Left lung (tissue), 4 donors: ENCODE measurements at regions not wholly inside any gene's neighbourhood (a gene's known extent, or its start where the extent isn't known, plus 50 kb on each side); places are given as distances from the start of the nearest gene placed in this dataset.

Experiments used
- ATAC-seq: fragments of 200-7000 bp; cut with Tn5 transposase; one replicate; pipeline ENCODE4 v1.9.1; 2020; ENCODE audit warnings: moderate library complexity
- DNase-seq, 4 donors: peaks; one replicate each; pipeline ENCODE4 v3.0.0-alpha.2; 2013 to 2020
- H3K27ac ChIP-seq, 2 donors: fragments of 200-600 bp; sonication (generic) in 1 of 2; one replicate each; pipeline versions ENCODE4 v1.5.0 to v1.8.0; 2020 to 2021
- H3K27me3 ChIP-seq, 2 donors: fragments of 200-600 bp; sonication (generic) in 1 of 2; one replicate each; pipeline versions ENCODE4 v1.5.0 to v1.8.0; 2020 to 2021
- H3K36me3 ChIP-seq, 2 donors: fragments of 200-600 bp; sonication (generic) in 1 of 2; one replicate each; pipeline versions ENCODE4 v1.5.0 to v1.8.0; 2020 to 2021
- H3K4me1 ChIP-seq, 2 donors: fragments of 200-600 bp; one replicate each; pipeline ENCODE4 v1.8.0; 2021
- H3K4me3 ChIP-seq, 2 donors: fragments of 200-600 bp; sonication (generic) in 1 of 2; one replicate each; pipeline versions ENCODE4 v1.5.0 to v1.8.0; 2020 to 2021; ENCODE audit warnings: mild to moderate bottlenecking in 1 of 2
- H3K9me3 ChIP-seq, 2 donors: fragments of 200-600 bp; sonication (generic) in 1 of 2; one replicate each; pipeline versions ENCODE4 v1.5.0 to v1.8.0; 2020 to 2021
- intact Hi-C, 2 donors: fragments of 100-400 bp; cut with DNase I; formaldehyde crosslinking; loops; one replicate each; pipeline versions ENCODE4 v1.11.2 to v1.14.2; 2022
- TF ChIP-seq, protein P1 (sequence below), 2 donors: fragments of 200-600 bp; sonication (generic) in 1 of 2; IDR thresholded peaks; one replicate each; pipeline versions ENCODE4 v1.5.0 to v1.8.0; 2021; ENCODE audit warnings: antibody characterized with exemption in 2 of 2
- donor health status: DM: no; HTN: yes; CAD: no.
- donor health status: DM: no; HTN: no; CAD: no.

DNA sequence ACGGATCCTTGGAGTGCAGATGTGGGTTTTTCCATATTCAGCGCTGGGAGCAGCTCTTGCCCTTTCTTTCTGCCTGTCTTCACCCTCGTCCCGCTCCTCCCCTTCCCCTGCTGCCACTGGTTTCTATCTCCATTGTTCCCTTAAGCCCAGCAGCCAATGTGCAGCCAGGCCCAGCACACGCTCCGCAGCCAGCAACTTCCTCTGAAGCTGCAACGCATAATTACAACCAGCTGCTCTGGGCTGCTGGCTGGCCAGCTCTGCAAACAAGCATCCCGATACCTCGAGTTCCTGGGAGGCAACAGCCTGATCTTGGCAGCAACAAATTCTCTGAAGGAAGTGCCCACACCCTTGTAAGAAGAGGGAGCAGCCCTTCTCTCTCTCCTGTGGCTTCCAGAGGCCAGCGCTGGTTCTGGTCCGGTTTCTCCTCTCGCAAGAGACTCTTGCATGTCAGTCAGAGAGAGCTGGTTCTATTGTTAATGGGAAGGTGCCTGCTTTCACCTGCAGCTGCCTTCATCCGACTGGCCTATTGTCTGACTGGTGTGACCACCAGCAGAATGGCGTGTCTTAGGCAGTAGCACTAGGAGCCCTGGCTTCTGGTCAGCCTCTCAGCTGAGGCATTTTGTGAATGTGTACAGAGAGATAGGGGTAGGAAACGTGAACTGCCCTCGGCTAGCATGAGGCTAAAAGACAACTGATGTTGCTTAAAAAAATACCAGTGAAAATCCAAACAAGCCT lies 83.8 kb upstream of the MAML3 start:
- no peak overlapping the region for H3K4me3 ChIP-seq

DNA sequence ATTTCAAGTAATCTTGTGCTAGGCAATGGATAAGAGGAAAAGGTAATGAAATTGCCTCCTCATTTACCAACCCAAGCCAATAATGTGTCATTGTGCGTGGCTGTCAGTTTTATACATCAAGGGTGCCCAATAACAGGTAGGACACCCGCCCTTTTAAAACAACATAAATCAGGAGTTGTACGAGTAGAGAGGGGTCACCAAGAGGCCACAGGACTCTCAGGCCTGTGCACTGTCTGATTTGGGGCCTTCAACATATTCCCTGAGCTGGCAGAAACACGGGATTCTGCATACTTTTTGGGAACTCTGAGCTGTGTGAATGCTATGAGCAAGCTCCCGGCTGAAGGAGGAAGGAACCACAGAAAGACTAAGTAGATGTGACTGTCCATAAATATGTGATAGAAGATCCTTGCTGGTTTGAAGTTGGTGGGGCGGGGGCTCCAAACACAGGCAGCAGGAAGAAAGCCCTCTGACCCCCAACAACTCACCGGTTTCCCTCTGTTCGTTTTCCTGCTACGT lies 82.7 kb upstream of the MAML3 start:
- ATAC-seq = no peak
- intact Hi-C loops = loop anchor here in 1 of 2 donors (5.0 kb wide), 1 partner anchor 74 kb away; no protein-coding TSS in a partner anchor
- H3K27ac ChIP-seq = peak overlapping the region in 1 of 2 donors; percentile 83

More for the DNA sequence above, 83.8 kb upstream of the MAML3 start:
- Histone ChIP-seq H3K9me3 (no peaks in the 10 kb centered on the region), H3K27ac (peak overlapping the region; percentile 78 to 83), H3K36me3 (no peaks in the 10 kb centered on the region), H3K27me3 (no peaks in the 10 kb centered on the region), H3K4me1 (peaks cover 21 to 35% of the 10 kb centered on the region in 2 donors)
- DNase-seq (peak; percentile 55 to 87 (median 75)), ATAC-seq (peak; percentile 81)
- intact Hi-C loops = loop anchor here in 1 of 2 donors (5.0 kb wide), 1 partner anchor 75 kb away; no protein-coding TSS in a partner anchor
- TF ChIP-seq, protein P1, sequence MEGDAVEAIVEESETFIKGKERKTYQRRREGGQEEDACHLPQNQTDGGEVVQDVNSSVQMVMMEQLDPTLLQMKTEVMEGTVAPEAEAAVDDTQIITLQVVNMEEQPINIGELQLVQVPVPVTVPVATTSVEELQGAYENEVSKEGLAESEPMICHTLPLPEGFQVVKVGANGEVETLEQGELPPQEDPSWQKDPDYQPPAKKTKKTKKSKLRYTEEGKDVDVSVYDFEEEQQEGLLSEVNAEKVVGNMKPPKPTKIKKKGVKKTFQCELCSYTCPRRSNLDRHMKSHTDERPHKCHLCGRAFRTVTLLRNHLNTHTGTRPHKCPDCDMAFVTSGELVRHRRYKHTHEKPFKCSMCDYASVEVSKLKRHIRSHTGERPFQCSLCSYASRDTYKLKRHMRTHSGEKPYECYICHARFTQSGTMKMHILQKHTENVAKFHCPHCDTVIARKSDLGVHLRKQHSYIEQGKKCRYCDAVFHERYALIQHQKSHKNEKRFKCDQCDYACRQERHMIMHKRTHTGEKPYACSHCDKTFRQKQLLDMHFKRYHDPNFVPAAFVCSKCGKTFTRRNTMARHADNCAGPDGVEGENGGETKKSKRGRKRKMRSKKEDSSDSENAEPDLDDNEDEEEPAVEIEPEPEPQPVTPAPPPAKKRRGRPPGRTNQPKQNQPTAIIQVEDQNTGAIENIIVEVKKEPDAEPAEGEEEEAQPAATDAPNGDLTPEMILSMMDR (IDR thresholded peaks at IDR 0.05) = no peak

DNA sequence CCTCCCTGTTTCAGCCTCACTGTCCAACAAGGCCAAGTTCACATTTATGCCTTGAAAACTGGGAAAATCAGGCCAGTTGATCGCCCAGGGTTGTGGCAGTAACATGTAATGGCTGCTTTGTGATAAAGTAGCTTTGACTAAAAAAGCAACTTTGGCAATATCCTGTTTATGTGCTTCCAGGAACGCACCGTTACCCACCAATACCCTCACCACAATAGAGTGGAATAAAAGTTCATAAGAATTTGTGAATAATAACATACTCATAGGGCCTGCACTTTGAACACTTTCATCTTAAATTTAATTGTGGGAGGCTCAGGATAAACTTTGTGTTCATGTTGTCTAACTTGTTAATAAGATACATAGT lies 80.7 kb upstream of the MAML3 start:
- Histone ChIP-seq H3K9me3 (no peaks in the 10 kb centered on the region), H3K27me3 (no peaks in the 10 kb centered on the region), H3K4me3 (no peak overlapping the region), H3K27ac (no peak overlapping the region), H3K36me3 (no peaks in the 10 kb centered on the region), H3K4me1 (peaks cover 21 to 27% of the 10 kb centered on the region in 2 donors)
- no peak for DNase-seq
- ATAC-seq = no peak
- TF ChIP-seq, protein P1 (IDR thresholded peaks at IDR 0.05) = no peak
- intact Hi-C loops = loop anchor here in 1 of 2 donors (5.0 kb wide), 1 partner anchor 72 kb away; no protein-coding TSS in a partner anchor

More for the DNA sequence above, 82.7 kb upstream of the MAML3 start:
- Histone ChIP-seq H3K4me1 (peaks cover 21 to 27% of the 10 kb centered on the region in 2 donors), H3K4me3 (no peak overlapping the region), H3K36me3 (no peaks in the 10 kb centered on the region), H3K27me3 (no peaks in the 10 kb centered on the region), H3K9me3 (no peaks in the 10 kb centered on the region)
- no peak for DNase-seq
- TF ChIP-seq, protein P1 (IDR thresholded peaks at IDR 0.05) = no peak

DNA sequence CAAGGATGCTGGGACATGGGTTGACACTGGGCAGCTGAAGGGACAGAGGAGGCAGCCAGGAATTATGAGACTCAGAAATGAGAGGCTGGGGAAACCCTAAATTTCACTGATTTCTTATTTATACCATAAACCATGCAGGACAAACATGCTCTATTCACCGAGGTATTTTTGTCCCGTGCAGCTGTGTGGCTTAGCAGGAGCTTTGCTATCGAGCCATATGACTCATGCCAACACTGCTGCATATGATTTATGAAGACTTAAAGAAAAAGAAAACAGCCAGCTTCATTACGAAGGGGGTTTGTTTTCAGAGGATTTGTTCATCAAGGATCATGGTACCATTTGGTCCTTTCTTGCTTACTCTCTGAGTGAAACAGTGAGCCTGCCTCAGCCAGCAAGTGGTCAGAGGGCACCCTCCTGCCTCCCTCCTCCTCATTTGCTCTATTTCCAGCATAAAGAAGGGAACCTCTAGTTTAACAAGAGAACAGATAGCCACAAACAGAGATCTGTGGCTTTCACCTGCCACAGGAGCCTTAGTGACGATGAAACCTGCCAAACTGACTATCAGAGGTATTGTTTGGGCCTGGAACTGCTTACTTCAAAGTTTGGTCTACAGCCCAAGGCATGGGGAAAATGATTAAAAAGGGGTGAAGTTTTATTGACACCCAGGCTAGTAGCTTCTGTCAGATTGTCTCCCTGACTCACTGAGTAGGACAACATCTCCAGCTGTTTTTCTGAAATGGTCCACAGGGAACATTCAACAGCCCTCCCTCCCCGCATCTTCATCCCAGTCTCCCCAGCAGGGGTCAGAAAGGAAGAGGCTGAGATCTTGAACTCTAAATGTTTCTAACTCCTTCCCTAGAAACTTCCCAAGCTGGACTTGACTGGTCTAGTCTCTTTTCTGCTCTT lies 80.1 kb upstream of the MAML3 start:
- no peak overlapping the region for H3K4me3 ChIP-seq
- ATAC-seq (no peak), DNase-seq (no peak)
- intact Hi-C loops = no loop called here
- no peaks in the 10 kb centered on the region for H3K9me3 ChIP-seq
- H3K27me3 ChIP-seq = no peaks in the 10 kb centered on the region
- H3K27ac ChIP-seq = no peak overlapping the region
- peaks cover 21 to 26% of the 10 kb centered on the region in 2 donors for H3K4me1 ChIP-seq
- H3K36me3 ChIP-seq = no peaks in the 10 kb centered on the region
- TF ChIP-seq, protein P1 (IDR thresholded peaks at IDR 0.05) = no peak
